GM18867 (cell line): ENCODE measurements at regions not wholly inside any gene's neighbourhood (a gene's known extent, or its start where the extent isn't known, plus 50 kb on each side); places are given as distances from the start of the nearest gene placed in this dataset.

Experiments
- ATAC-seq: cut with Tn5 transposase; IDR thresholded peaks from one replicate; pipeline ENCODE4 v1.9.1; 2021; ENCODE audit warnings: mild to moderate bottlenecking, moderate library complexity; ENCODE audit not compliant: unreplicated experiment

DNA sequence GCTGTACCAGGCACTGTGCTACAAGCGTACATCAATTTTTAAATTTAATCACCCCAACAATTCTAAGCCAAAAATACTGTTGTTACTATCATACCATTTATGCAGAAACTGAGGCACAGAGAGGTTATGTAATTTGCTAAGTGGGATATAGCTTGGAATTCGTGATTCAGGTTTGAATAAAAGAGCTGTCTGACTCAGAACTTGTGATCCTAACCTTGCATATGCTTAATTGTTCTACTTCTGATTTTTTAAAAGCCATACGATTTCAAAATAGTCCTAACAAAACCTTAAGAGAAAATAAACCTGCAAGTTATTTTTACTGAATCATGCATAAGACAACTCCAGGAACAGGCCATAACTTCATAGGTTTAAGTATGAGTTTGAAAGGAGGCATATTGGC, 498.0 kb upstream of the CFAP20DC start:
- no peak for ATAC-seq

DNA sequence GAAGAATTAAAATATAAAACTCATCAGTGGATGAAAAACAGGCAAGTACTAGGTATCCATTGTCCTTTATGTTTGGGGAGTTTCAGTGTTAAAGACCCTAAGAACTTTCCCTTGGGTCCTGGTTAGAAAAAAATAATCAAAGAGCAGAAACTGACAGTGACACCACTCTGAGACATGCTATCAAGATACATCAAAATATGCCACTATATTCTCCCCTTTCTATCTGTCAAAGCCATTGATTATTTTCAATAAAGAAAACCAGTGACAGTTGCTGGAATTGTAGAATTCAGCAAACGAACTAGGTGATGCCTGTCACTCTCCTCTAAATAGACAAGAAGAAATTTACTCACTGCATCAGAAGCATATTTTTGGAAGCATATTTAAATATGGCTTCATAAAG, 496.7 kb upstream of the CFAP20DC start:
- no peak for ATAC-seq

DNA sequence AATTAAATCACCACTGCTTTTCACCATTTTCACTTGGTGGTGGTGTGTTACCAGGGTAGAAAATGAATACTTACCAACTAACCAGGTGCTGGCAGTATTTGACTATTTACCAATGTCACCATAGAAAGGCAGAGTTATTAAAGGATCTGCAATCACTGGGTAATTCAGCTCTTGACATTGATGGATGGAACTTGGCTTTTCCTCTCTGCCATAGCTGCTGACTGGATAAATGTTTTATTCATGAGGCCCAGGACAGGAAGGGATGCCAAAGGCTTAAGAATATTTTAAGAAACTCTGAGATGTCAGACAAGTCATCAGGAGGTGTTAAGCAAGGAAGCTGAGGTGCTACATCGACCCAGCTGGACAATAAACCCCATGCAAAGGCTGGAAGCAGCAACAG, 495.5 kb upstream of the CFAP20DC start:
- ATAC-seq: no peak

DNA sequence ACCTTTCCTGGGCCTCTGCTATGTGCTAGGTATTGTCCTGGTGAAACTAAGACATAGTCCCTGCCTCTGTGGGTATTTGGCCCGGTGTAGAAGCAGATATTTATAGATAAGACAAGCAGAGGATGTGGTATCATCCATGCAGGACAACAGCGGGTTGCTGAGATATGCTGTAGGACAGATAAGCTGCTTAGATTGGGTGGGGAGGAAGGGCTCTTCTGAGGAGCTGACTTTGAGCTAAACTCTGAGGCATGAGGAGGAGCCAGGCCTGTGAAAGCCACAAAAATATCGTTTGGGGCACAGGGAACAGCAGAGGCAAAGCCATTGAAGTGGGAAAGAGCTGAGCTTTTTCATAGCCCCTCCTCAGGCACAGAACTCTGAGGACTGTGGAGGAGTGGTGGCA, 492.5 kb upstream of the CFAP20DC start:
- ATAC-seq: no peak

DNA sequence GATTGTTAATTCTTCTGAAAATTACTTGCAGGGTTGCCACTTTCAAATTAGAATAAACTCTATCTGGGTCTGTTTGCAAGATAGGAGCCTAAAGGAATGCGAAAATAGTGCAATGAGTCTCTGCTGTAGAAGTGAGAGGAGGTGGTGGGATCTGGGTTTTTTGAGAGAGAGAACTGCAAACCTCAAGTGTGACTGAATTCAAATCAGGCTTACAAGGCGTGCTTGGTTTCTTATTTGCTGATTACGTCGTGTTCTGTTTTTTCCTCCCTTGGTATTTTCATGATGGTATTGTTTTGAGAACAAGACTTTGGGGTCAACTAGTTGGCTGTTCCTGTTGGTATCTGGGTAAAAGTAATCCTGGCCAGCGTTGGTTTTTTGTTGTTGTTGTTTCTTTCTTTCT, 490.9 kb upstream of the CFAP20DC start:
- peak; percentile 98 for ATAC-seq

DNA sequence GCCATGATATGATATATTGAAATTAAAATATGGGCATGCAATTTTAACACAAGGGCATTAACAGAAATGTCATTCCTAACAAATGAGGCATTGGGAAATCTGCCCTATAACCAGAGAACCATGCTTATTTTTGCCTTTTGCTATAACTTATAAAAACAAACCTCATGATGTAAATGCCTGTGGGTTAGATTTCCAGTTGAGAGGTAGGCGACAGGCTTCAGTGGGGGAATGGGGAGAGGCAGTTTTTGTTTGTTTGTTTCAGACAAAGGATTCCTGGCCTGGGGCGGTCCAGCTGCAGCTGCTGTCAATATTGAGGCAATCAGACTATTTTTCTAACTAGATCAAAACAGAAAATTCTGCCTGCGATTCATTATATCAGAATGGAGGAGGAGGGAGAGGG, 490.4 kb upstream of the CFAP20DC start:
- ATAC-seq: no peak

DNA sequence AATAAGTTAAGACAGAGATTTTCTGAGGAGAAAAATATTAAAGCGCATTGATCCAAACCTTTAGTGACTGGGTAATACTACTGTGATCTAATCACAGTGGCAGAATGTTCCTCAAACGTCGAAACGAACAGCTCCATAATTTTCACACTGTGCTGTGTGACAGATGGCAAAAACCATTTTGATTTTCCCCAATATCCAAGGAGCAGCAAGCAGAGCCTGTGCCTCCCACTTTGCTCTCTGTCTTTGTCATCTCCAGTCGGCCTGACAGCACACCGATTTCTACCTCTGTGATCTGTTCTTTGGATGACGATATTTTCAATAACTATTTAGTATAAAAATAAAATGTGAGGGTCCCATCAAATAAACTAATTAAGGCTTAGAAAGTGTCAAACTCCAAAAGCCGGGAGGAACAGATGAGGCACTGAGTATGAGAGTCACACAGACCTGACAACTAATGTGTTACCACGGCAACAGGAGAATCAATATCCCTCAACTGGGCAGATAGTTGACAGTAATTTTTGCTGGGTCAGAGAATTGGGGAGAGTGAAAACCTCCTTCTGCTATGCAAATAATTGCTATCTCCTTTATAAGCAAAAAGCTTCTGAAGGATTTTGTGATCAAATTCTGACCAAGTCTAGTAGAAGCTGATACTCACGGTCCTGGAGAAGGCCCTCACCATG, 489.1 kb upstream of the CFAP20DC start:
- no peak for ATAC-seq

DNA sequence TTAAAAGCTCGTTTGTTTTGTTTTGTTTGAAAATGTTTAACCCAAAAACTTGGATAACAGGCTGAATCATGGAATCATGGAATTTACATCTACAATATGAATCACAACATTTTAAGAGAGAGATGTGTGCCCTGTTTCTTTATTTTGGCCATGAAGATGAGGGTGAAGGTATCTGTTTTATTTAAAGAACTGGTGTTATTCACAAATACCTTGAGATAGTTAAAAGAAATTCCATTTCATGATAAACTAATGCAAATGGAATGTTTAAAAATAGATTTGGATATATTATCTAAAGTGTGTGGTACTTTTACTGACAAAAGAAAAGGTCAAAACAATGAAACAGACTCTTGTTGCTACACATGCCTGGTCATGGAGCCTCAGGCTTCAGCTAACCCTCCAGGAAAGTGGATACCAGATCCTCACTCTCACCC, 486.0 kb upstream of the CFAP20DC start:
- no peak for ATAC-seq

DNA sequence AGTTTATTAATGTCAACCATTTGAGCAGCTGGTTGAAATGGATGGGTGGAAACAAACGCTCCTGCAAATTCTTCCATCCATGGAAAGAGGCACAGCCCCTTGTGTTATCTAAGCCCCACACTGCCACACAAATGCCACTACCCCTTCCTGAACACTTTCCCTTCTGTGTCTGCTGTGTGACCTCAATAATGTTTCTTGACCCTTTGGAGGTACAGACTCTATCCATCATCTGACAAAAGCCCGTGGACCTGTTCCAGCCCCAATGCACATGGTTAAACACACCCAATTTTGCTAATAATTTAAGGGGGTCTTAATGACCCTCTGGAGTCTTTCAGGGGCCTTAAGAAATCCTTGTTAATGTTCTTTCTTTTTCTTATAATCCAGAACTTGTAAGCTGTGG, 482.2 kb upstream of the CFAP20DC start:
- ATAC-seq: no peak

DNA sequence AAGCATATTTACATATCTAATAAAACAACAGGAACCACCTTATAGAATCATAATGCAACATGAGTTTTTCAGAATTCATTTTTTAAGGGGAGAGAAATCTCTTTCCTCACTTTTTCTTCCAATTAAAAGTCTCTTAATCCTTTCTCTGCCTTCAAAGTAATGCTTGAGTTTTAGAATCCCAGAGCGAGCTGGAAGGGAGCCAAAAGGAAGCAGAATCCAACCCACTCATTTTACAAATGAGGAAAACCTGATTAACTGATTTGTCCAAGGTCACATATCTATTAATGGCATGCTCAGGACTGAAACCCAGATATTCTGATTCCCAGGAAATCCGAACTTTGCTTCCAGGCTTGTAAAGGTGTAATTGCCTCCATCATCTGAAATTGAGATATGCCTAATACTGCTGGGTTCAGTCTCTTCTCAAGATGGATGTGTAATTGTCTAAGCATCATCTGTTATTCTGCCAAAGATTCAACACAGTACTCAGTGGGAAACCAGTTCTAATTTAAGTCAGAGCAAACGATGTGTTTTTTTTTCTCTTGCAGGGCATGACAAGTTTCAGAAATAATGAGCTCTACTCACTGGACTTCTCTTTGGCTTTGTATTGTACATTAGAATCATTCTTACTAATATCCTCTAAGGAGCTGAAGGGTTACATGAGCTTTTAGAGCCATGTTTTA, 481.4 kb upstream of the CFAP20DC start:
- no peak for ATAC-seq

DNA sequence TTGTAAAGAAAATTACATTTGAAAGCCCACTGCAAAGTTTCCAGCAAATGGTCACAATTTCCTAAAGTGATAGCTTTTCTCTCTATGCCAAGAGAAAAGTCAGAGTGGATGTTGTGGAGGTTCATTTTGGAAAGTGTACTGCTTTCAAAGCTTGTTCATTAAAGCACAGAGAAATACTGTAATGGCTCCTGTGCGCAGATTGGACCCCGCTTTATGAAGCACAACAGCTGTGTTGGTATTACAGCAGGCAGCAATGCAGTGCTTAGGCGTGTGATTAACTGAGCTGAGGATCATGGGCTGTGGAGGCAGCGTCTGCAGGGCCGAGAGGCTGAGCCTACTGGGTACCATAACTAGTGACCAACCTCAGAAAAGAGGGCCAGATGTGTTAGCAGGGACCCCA, 478.4 kb upstream of the CFAP20DC start:
- ATAC-seq: no peak

DNA sequence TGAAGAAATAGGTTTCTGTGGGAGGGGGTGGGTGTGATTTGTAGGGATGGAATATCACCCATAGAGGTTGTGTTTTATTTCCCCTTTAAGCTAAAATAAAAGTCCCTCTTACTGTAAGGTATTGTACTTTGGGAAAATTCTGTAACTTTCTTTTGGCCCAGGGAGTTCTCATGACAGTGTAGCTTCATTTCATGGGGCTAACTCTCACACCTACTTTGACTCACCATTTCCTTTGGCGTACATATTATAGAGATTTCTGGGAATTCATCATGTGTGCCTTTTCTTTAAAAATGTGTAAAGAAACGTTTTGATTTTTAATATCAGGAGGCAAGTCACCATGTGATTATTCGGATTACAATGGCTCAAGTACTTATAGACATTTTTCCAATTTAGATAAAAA, 477.7 kb upstream of the CFAP20DC start:
- ATAC-seq: no peak

DNA sequence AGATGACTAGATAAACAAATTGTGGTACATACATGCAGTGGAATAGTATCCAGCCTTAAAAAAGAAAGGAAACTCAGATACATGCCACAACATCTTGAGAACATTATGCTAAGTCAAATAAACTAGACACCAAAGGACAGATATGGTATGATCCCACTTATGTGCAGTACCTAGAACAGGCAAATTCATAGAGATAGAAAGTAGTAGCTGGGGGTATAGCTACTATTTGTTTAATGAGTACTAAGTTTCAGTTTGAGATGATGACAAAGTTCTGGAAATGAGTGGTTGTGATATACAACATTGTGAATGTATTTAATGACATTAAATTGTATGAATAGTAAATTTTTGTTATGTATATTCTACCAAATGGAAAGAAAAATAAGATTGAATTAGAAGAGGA, 477.2 kb upstream of the CFAP20DC start:
- ATAC-seq: peak; percentile 60

DNA sequence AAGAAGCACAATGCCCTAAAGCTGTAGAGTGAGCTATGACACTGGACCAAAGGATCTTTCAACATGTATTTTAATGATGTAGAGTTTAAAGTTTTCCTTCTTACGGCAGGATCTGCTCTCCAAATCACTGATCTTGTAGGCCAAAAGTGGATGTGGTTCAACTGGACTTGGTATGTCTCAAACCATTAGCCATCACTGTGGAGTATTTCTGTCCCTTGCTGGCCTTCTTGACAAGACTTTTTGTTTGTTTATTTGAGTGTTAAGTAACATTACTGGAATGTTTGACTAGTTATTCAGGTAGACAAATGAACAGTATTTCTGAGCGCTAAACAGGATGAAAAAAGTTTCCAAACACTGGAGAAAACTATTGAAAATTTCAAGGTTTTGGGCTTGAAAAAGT, 472.7 kb upstream of the CFAP20DC start:
- ATAC-seq: no peak

DNA sequence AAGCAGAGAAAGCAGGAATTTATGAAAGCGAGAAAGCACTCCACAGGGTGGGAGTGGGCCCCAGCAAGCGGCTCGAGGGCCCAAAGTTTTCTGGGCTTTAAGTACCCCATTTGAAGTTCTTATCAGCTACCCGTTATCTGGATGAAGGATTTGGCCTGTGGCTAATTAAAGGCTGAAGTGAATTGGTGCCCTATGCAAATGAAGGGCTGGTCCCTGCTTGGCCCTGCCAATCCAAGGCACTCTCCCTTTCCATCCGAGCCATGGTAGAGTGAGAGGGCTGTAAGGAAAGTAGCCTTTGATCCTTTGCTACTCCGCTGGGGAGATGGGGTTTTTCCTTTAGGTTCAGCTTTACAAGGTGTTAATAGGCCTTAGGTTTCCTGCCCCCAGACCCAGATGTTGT, 469.3 kb upstream of the CFAP20DC start:
- ATAC-seq: no peak

DNA sequence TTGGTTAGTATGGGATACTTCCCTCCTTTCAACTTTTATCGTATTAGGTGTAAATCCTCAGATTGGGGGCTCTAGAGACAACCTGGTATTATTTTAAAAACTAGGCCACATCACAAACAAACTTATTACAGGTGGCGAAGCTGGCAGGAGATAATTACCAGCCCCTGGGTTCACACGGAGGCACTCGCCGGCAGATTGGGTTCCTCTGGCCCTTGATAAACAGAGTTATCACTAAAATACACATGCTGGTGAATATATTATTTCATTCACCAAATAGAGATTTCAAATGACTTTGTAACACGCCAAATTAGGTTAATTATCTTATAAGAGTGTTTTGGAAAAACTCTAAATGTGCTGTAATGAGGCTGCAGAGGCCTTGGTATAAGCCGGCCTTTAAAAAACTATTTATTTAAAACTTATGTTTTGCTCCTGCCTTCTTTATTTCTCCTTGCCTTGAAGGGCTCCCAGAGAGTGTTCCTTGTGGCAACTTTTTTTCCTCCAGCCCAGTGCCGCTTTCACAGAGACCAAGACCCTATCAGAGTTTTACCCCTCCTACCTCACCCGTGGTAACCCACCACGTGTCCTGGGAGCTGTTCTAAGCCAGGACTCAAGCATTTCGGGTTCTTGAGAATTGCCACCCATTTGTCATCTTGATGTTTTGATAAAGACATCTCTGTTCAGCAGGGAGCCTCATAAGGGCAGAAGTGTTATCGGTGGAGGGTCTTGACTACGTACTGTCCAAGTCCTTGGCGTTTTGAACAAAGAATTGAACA, 468.6 kb upstream of the CFAP20DC start:
- ATAC-seq: no peak

DNA sequence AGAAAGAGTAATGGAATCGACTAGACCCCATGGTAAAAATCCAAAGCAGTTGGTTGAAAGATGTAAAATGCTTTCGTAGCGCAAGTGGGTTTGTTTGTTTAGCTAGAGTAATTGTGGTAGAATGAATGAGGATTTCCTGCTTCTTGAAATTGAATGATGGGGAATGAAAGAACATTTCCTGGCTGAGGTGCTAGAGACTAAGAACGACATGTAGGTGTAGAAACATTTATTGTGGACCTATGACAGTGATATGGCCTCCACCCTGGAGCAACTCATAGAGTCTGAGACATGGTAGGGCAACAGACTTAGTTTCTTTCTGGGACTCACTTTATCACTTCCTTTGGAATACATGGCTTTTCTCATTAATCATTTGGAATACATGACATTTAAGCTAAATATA, 467.6 kb upstream of the CFAP20DC start:
- ATAC-seq: no peak

DNA sequence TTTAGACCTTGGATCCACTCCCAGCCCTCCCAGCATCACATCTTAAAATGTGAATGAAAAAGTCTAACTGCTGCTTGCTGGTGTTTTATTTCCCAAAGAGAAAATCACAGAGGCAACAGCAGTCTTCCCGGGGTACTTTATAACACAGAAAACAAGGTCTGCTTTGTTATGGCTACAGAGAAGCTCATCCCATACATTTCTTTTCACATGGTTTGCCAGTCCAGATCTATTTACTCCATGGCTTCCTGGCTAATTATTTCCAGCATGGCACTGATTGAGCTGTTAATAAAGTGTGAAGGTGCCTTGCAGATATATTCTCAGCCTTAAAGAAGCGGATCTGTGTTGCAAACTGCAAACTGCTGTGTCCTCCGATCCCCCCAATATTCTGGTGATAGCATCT, 466.1 kb upstream of the CFAP20DC start:
- ATAC-seq: no peak

DNA sequence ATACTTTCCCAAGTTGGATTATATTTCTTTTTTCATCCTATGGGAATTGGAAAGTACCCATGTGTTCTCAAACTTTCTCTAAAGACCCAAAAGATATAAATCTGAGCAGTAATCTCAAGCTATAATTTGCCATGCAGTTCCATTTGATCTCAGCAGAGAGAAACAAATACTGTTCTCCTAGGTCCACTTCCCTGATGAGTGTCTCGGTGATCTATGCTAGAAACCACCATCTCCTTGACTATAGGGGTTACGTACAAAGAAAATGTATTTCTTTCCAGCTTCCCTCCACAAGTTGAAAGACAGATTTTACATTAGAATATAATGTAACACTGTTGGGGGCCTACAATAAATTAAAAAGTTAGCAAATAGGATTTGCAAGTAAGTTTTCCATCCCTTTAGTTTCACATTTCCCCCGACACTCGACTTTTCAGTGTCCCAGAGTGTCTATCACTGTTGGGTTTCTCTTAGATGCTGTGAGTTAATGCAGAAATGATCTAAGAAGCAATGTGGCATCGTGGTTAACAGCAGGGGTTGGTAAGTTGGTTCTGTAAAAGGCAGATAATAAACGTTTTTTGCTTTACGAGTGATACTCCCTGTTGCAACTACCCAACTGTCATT, 465.1 kb upstream of the CFAP20DC start:
- ATAC-seq: no peak

DNA sequence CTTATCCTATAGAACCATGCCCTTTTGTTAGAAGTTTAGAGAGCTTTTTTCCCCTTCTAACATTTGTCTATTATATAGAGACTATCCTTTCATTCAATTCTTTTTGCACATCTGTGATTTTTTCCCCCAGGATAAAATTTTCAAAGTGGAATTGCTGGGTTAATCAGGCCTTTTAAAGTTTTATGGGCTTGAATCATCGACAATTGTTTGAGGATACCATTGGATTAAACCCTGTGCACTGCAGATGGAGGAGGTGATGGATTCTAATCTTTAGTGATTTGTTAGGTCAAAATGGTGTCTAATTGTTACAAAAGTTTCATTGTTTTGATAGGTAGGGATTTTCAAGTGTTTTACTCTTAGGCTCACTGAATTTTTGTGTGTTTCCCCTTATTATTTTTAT, 463.7 kb upstream of the CFAP20DC start:
- ATAC-seq: no peak

DNA sequence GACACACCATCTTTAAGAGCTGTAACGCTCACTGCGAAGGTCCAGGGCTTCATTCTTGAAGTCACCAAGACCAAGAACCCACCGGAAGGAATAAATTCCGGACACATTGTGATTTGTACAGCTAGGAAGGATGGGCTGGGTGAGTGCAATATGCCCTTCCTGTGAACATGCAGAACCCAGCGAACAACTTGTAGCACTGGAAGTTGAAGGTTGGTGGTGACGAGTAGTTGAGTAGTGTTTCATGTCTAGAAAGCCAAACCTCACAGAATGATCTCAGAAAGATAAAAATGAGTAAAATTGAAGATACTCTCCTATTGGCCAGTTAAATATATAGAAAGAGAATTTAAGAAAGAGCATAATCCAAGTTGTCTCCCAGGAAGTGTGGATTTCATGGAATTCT, 462.2 kb upstream of the CFAP20DC start:
- ATAC-seq: no peak

DNA sequence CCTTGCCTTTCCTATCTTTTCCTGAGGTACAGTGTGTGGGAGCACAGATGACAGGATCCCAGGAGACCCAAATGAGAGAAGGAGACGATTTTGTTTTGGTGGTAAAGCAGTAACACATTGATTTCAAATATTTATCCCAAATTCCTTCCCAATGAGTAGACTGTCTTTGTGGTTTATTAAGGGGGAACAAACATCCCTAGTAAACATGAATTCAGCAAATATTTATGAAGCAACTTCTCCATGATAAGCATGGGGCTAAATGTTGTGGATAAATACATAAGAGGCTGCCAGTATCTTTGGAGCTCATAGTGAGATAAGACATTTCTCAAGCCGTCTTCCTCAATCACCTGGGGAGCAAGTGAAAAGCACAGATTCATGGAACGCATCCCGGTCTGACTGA, 460.8 kb upstream of the CFAP20DC start:
- ATAC-seq: no peak
